GM10248 (cell line): ENCODE measurements at regions not wholly inside any gene's neighbourhood (a gene's known extent, or its start where the extent isn't known, plus 50 kb on each side); places are given as distances from the start of the nearest gene placed in this dataset.
"Not testable (repeated sequence)": the region's sequence is repeated elsewhere in the genome, so short reads cannot be mapped to it uniquely, and the experiment has no call there.

Source experiments
- CTCF ChIA-PET: fragments of 300-600 bp; sonication (Branson Sonifier 250); formaldehyde crosslinking; extraction: SDS; loops from one replicate; lab custom pipeline; 2021; ENCODE audit warnings: antibody characterized with exemption; lab: Yijun Ruan, JAX
- POLR2A ChIA-PET: fragments of 350-650 bp; sonication (Branson Sonifier 250); formaldehyde crosslinking; extraction: SDS; loops from one replicate; lab custom pipeline; 2020; ENCODE audit warnings: antibody characterized with exemption; lab: Yijun Ruan, JAX
- DNase-seq: peaks from one replicate; pipeline ENCODE4 v3.0.0; 2012; ENCODE audit errors: extremely low spot score
- TF ChIP-seq, protein P1 (sequence below): IDR thresholded peaks from 2 replicates; pipeline ENCODE4 v1.5.1; 2012; ENCODE audit warnings: mild to moderate bottlenecking, low read depth; ENCODE audit errors: extremely low read depth, missing control alignments, control extremely low read depth

GRCh38 chr5:39697881-39698280, 273.1 kb upstream of the DAB2 start:
- DNase-seq = no peak
- ChIA-PET CTCF (no interaction called here), POLR2A (no interaction called here)
- TF ChIP-seq, protein P1, sequence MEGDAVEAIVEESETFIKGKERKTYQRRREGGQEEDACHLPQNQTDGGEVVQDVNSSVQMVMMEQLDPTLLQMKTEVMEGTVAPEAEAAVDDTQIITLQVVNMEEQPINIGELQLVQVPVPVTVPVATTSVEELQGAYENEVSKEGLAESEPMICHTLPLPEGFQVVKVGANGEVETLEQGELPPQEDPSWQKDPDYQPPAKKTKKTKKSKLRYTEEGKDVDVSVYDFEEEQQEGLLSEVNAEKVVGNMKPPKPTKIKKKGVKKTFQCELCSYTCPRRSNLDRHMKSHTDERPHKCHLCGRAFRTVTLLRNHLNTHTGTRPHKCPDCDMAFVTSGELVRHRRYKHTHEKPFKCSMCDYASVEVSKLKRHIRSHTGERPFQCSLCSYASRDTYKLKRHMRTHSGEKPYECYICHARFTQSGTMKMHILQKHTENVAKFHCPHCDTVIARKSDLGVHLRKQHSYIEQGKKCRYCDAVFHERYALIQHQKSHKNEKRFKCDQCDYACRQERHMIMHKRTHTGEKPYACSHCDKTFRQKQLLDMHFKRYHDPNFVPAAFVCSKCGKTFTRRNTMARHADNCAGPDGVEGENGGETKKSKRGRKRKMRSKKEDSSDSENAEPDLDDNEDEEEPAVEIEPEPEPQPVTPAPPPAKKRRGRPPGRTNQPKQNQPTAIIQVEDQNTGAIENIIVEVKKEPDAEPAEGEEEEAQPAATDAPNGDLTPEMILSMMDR = no peak

GRCh38 chr5:39696672-39697398, 272.1 kb upstream of the DAB2 start:
- ChIA-PET POLR2A (no interaction called here), CTCF (no interaction called here)
- no peak for DNase-seq
- TF ChIP-seq, protein P1 = no peak

- CTCF ChIA-PET = no interaction called here
- DNase-seq = no peak
- TF ChIP-seq, protein P1 = no peak
- POLR2A ChIA-PET = no interaction called here
Measured at GRCh38 chr5:39691993-39692392, 267.2 kb upstream of the DAB2 start.

DNA sequence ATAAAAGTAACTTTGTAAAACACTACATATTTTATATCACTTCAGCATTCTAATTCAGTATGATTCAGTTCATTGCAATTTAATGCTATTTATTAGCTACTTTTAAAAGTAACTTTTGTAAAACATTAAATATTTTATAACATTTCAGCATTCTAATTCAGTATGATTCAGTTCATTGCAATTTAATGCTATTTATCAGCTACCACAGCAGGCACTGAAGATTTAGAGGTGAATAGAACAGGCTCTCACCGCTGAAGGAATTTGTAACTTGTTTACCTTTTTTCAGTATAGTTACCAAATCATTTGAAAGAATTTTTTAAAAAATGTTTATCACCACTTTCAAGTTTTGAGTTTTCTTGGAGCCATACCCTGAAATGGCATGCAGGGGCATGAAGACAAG, 266.4 kb upstream of the DAB2 start:
- ChIA-PET POLR2A (no interaction called here), CTCF (no interaction called here)
- DNase-seq = no peak
- TF ChIP-seq, protein P1 = no peak

- TF ChIP-seq, protein P1 = no peak
- POLR2A ChIA-PET = no interaction called here
- CTCF ChIA-PET = interaction anchor here (1.1 kb wide), 1 partner anchor 11 kb away, joined by 4 read pairs; no protein-coding TSS in a partner anchor
- no peak for DNase-seq
Measured at GRCh38 chr5:39689919-39690318, 265.1 kb upstream of the DAB2 start.

DNA sequence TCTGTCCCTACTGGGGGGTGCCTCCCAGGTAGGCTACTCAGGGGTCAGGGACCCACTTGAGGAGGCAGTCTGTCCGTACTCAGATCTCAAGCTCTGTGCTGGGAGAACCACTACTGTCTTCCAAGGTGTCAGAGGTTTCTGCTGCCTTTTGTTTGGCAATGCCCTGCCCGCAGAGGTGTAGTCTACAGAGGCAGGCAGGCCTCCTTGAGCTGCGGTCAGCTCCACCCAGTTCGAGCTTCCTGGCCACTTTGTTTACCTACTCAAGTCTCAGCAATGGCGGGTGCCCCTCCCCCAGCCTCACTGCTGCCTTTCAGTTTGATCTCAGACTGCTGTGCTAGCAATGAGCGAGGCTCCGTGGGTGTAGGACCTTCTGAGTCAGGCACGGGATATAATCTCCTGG, 263.1 kb upstream of the DAB2 start:
- POLR2A ChIA-PET, CTCF ChIA-PET, DNase-seq: not testable (repeated sequence)

DNA sequence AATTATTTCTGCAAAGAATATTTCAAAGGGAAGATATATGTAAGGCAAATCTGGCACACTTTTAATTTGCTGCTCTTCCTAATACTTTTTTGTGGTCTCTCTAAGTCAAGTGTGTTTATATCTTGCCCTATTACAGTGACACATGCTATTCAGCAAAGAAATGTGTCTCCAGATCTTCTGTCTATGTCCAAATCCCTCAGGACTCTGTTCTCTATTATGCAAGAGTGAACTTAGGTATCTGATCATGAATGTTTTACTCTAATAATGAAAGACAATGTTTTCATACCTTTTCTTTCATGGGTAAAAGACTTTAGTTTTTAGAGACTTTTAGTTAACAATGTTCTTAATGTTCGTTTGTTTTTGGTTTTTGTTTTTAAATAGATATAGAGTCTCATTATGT, 255.4 kb upstream of the DAB2 start:
- no peak for DNase-seq
- ChIA-PET CTCF (no interaction called here), POLR2A (no interaction called here)
- TF ChIP-seq, protein P1 = no peak
